Trophoblast cell (in vitro differentiated cells and primary cell): ENCODE measurements at regions not wholly inside any gene's neighbourhood (a gene's known extent, or its start where the extent isn't known, plus 50 kb on each side); places are given as distances from the start of the nearest gene placed in this dataset.

ENCODE experiments used
- DNase-seq, 2 donors: peaks; one replicate each; pipeline ENCODE4 v3.0.0-alpha.2; 2016
- H2AFZ ChIP-seq: 2 replicates; pipeline ENCODE4 v1.6.1; 2013; ENCODE audit warnings: low read length, moderate library complexity, mild to moderate bottlenecking; ENCODE audit not compliant: insufficient read depth, poor library complexity
- H2AK5ac ChIP-seq: 2 replicates; pipeline ENCODE4 v1.6.1; 2013; ENCODE audit warnings: mild to moderate bottlenecking, low read length
- H2BK120ac ChIP-seq: 2 replicates; pipeline ENCODE4 v1.6.1; 2013; ENCODE audit warnings: low read length, mild to moderate bottlenecking, moderate library complexity; ENCODE audit not compliant: insufficient read depth, poor library complexity
- H2BK12ac ChIP-seq: 2 replicates; pipeline ENCODE4 v1.6.1; 2013; ENCODE audit warnings: mild to moderate bottlenecking, low read length, moderate library complexity
- H2BK5ac ChIP-seq: 2 replicates; pipeline ENCODE4 v1.6.1; 2013; ENCODE audit warnings: low read length, low read depth, moderate library complexity, mild to moderate bottlenecking; ENCODE audit not compliant: poor library complexity
- H3K14ac ChIP-seq: 2 replicates; pipeline ENCODE4 v1.6.1; 2013; ENCODE audit warnings: mild to moderate bottlenecking, low read length
- H3K18ac ChIP-seq: 2 replicates; pipeline ENCODE4 v1.6.1; 2013; ENCODE audit warnings: mild to moderate bottlenecking, low read length
- H3K23ac ChIP-seq: 2 replicates; pipeline ENCODE4 v1.6.1; 2013; ENCODE audit warnings: low read length
- H3K27ac ChIP-seq: 2 replicates; pipeline ENCODE4 v1.5.1; 2013; ENCODE audit warnings: low read depth, mild to moderate bottlenecking, inconsistent platforms, low read length, moderate library complexity
- H3K27me3 ChIP-seq: 2 replicates; pipeline ENCODE4 v1.6.1; 2013; ENCODE audit warnings: inconsistent platforms, mild to moderate bottlenecking, low read length, moderate library complexity; ENCODE audit not compliant: insufficient read depth
- H3K36me3 ChIP-seq, 2 experiments: 1 replicate in 1 of 2; 2 replicates in 1 of 2; pipeline ENCODE4 v1.6.1; 2013; ENCODE audit warnings: low read length in 2 of 2, mild to moderate bottlenecking in 2 of 2, moderate library complexity in 1 of 2; ENCODE audit not compliant: insufficient read depth in 2 of 2, control insufficient read depth in 1 of 2
- H3K4ac ChIP-seq: 2 replicates; pipeline ENCODE4 v1.6.1; 2013; ENCODE audit warnings: low read depth, mild to moderate bottlenecking, low read length, moderate library complexity
- H3K4me1 ChIP-seq, 2 experiments: 1 replicate in 1 of 2; 2 replicates in 1 of 2; pipeline ENCODE4 v1.6.1; 2013; ENCODE audit warnings: low read length in 2 of 2, mild to moderate bottlenecking in 2 of 2, moderate library complexity in 1 of 2; ENCODE audit not compliant: insufficient read depth in 2 of 2, control insufficient read depth in 1 of 2
- H3K4me2 ChIP-seq: 2 replicates; pipeline ENCODE4 v1.6.1; 2013; ENCODE audit warnings: inconsistent platforms, mild to moderate bottlenecking, low read length, moderate library complexity
- H3K4me3 ChIP-seq: 2 replicates; pipeline ENCODE4 v1.5.1; 2013; ENCODE audit warnings: mild to moderate bottlenecking, low read depth, low read length, inconsistent platforms
- H3K79me1 ChIP-seq: one replicate; pipeline ENCODE4 v1.6.1; 2013; ENCODE audit warnings: low read length
- H3K79me2 ChIP-seq: 2 replicates; pipeline ENCODE4 v1.6.1; 2013; ENCODE audit warnings: low read length, mild to moderate bottlenecking; ENCODE audit not compliant: control insufficient read depth, insufficient read depth, poor library complexity
- H3K9ac ChIP-seq: 2 replicates; pipeline ENCODE4 v1.6.1; 2013; ENCODE audit warnings: mild to moderate bottlenecking, low read length
- H3K9me3 ChIP-seq: 2 replicates; pipeline ENCODE4 v1.6.1; 2013; ENCODE audit warnings: low read depth, mild to moderate bottlenecking, control low read depth, inconsistent platforms, low read length; ENCODE audit not compliant: insufficient read depth
- H4K12ac ChIP-seq: 2 replicates; pipeline ENCODE4 v1.6.1; 2013; ENCODE audit warnings: low read depth, mild to moderate bottlenecking, low read length, moderate library complexity
- H4K8ac ChIP-seq: 2 replicates; pipeline ENCODE4 v1.6.1; 2013; ENCODE audit warnings: low read depth, mild to moderate bottlenecking, low read length, moderate library complexity
- H4K91ac ChIP-seq: one replicate; pipeline ENCODE4 v1.6.1; 2013; ENCODE audit warnings: low read depth, mild to moderate bottlenecking, low read length, moderate library complexity
- WGBS: extraction: QIAGEN DNeasy Blood & Tissue Kit; methylation state at CpG from one replicate; pipeline ENCODE4 v1.1.7; 2013; ENCODE audit warnings: missing lambda C conversion rate; ENCODE audit not compliant: insufficient read length, insufficient coverage; ENCODE audit errors: extremely low coverage; 5-methylcytosine and 5-hydroxymethylcytosine counted together

- Histone ChIP-seq H4K8ac (no peak overlapping the region), H3K27ac (no peak overlapping the region), H3K36me3 (no peaks in the 10 kb centered on the region), H3K9me3 (no peaks in the 10 kb centered on the region), H2BK5ac (no peak overlapping the region), H3K79me2 (no peaks in the 10 kb centered on the region), H4K91ac (no peak overlapping the region), H3K4me2 (no peak overlapping the region), H2AK5ac (no peak overlapping the region), H3K4me3 (no peak overlapping the region), H2AFZ (no peak overlapping the region), H3K27me3 (no peaks in the 10 kb centered on the region), H3K23ac (no peak overlapping the region), H3K14ac (no peak overlapping the region), H3K4me1 (no peaks in the 10 kb centered on the region), H3K9ac (no peak overlapping the region), H3K18ac (no peak overlapping the region), H3K4ac (no peak overlapping the region), H2BK12ac (no peak overlapping the region), H3K79me1 (no peaks in the 10 kb centered on the region), H2BK120ac (no peak overlapping the region), H4K12ac (no peak overlapping the region)
- no peak for DNase-seq
- no CpG with 5 or more reads among the region's 3 CpGs for WGBS
Measured at GRCh38 chr5:88954511-88954910, 71.5 kb upstream of the MEF2C start.

- no peak overlapping the region for H3K4ac ChIP-seq
- no peaks in the 10 kb centered on the region for H3K36me3 ChIP-seq
- H2BK12ac ChIP-seq, result no peak overlapping the region
- no peak overlapping the region for H3K4me3 ChIP-seq
- H3K27me3 ChIP-seq, result no peaks in the 10 kb centered on the region
- H3K9me3 ChIP-seq, result no peaks in the 10 kb centered on the region
- H2AFZ ChIP-seq, result no peak overlapping the region
- H3K23ac ChIP-seq, result no peak overlapping the region
- no peaks in the 10 kb centered on the region for H3K79me1 ChIP-seq
- H4K8ac ChIP-seq, result no peak overlapping the region
- no peak overlapping the region for H4K12ac ChIP-seq
- no peak for DNase-seq
- no peak overlapping the region for H3K4me2 ChIP-seq
- H4K91ac ChIP-seq, result no peak overlapping the region
- H3K14ac ChIP-seq, result no peak overlapping the region
- H2BK120ac ChIP-seq, result no peak overlapping the region
- no peak overlapping the region for H3K18ac ChIP-seq
- no peak overlapping the region for H2BK5ac ChIP-seq
- no peaks in the 10 kb centered on the region for H3K4me1 ChIP-seq
- no peak overlapping the region for H3K27ac ChIP-seq
- WGBS, result no CpG with 5 or more reads among the region's 5 CpGs
- no peaks in the 10 kb centered on the region for H3K79me2 ChIP-seq
- no peak overlapping the region for H2AK5ac ChIP-seq
- H3K9ac ChIP-seq, result no peak overlapping the region
Measured at GRCh38 chr5:88952996-88953643, 70.1 kb upstream of the MEF2C start.

GRCh38 chr5:88952344-88952743 lies 69.4 kb upstream of the MEF2C start:
- no peak overlapping the region for H2BK12ac ChIP-seq
- no peak overlapping the region for H4K8ac ChIP-seq
- H2AFZ ChIP-seq, result no peak overlapping the region
- peak in 1 of 2 donors; percentile 40 for DNase-seq
- no CpG with 5 or more reads among the region's 2 CpGs for WGBS
- H2AK5ac ChIP-seq, result no peak overlapping the region
- no peak overlapping the region for H2BK5ac ChIP-seq
- H3K27ac ChIP-seq, result no peak overlapping the region
- no peaks in the 10 kb centered on the region for H3K36me3 ChIP-seq
- H3K79me1 ChIP-seq, result no peaks in the 10 kb centered on the region
- H3K18ac ChIP-seq, result no peak overlapping the region
- H3K9ac ChIP-seq, result no peak overlapping the region
- no peak overlapping the region for H3K4ac ChIP-seq
- H3K27me3 ChIP-seq, result no peaks in the 10 kb centered on the region
- no peaks in the 10 kb centered on the region for H3K79me2 ChIP-seq
- no peak overlapping the region for H4K12ac ChIP-seq
- no peak overlapping the region for H3K14ac ChIP-seq
- H3K4me2 ChIP-seq, result no peak overlapping the region
- no peak overlapping the region for H4K91ac ChIP-seq
- H2BK120ac ChIP-seq, result no peak overlapping the region
- no peaks in the 10 kb centered on the region for H3K9me3 ChIP-seq
- no peak overlapping the region for H3K4me3 ChIP-seq
- H3K4me1 ChIP-seq, result no peaks in the 10 kb centered on the region
- no peak overlapping the region for H3K23ac ChIP-seq

GRCh38 chr5:88951457-88951856 lies 68.5 kb upstream of the MEF2C start:
- no peak overlapping the region for H2AK5ac ChIP-seq
- H3K9ac ChIP-seq, result no peak overlapping the region
- no peak overlapping the region for H3K14ac ChIP-seq
- H3K27ac ChIP-seq, result no peak overlapping the region
- no peak overlapping the region for H2BK5ac ChIP-seq
- no peak for DNase-seq
- no peak overlapping the region for H4K91ac ChIP-seq
- H3K27me3 ChIP-seq, result no peaks in the 10 kb centered on the region
- no peaks in the 10 kb centered on the region for H3K79me2 ChIP-seq
- no peak overlapping the region for H3K18ac ChIP-seq
- H3K9me3 ChIP-seq, result no peaks in the 10 kb centered on the region
- H2BK120ac ChIP-seq, result no peak overlapping the region
- H4K12ac ChIP-seq, result no peak overlapping the region
- H3K23ac ChIP-seq, result no peak overlapping the region
- H3K36me3 ChIP-seq, result no peaks in the 10 kb centered on the region
- H3K4ac ChIP-seq, result no peak overlapping the region
- H3K4me2 ChIP-seq, result no peak overlapping the region
- no peak overlapping the region for H4K8ac ChIP-seq
- H2BK12ac ChIP-seq, result no peak overlapping the region
- no peaks in the 10 kb centered on the region for H3K4me1 ChIP-seq
- WGBS, result no CpG with 5 or more reads among the region's 4 CpGs
- H3K79me1 ChIP-seq, result no peaks in the 10 kb centered on the region
- no peak overlapping the region for H2AFZ ChIP-seq
- no peak overlapping the region for H3K4me3 ChIP-seq
